Astrocyte of the cerebellum (primary cell): ENCODE measurements at regions not wholly inside any gene's neighbourhood (a gene's known extent, or its start where the extent isn't known, plus 50 kb on each side); places are given as distances from the start of the nearest gene placed in this dataset.
"Not testable (repeated sequence)": the region's sequence is repeated elsewhere in the genome, so short reads cannot be mapped to it uniquely, and the experiment has no call there.

Source experiments
- DNase-seq: peaks from one replicate; pipeline ENCODE4 v3.0.0-alpha.2; 2011; ENCODE audit warnings: low read depth
- H3K4me3 ChIP-seq: 2 replicates; pipeline ENCODE4 v1.5.1; 2011; ENCODE audit warnings: mild to moderate bottlenecking, low read depth, low read length, moderate library complexity
- CTCF ChIP-seq: IDR thresholded peaks from 2 replicates; pipeline ENCODE4 v1.5.1; 2012; ENCODE audit warnings: low read length, low read depth, moderate library complexity, mild to moderate bottlenecking; ENCODE audit errors: missing control alignments
- in situ Hi-C: cut with HindIII; loops from 2 replicates; pipeline ENCODE4 v1.10.0; 2017; ENCODE audit warnings: low sequenced_read_pairs

DNA sequence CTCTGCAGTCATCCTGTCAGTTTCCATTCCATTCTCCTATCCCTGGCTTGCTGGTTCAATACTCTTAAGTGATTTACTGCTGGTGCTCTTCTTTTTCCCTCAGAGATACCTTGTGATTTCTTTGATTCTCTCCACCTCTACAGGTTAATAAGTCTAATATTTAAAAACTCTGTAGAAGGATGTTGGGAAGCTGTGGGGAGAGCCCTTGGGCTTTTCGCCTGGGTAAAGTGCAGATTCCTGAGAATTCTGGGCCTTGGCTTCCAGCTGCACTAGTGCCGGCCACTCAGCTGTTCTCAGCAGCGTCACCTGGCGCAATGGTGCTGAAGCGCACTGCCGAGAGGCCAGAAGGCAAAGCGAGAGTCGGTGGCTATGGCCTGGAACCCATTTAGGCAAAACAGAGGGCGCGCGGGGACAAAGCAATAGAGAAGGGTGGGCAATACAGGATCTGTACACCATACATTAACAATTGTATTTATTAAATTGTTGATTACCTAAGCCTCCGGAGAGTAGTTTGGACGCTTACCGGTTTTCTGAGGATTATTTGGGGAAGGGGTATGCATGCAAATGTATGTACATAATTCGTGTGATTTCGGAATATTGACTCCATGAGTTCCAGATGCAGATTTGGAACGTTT, 130.3 kb downstream of the PPIAL4A start:
- DNase-seq, H3K4me3 ChIP-seq, in situ Hi-C loops: not testable (repeated sequence)
- TF ChIP-seq CTCF: peak; percentile 30

- peak overlapping the region; percentile 27 for H3K4me3 ChIP-seq
- peak; percentile 16 for DNase-seq
- in situ Hi-C loops: not testable (repeated sequence)
These were observed 131.0 kb downstream of the PPIAL4A start for GRCh38 chr1:121020350-121021236.

DNA sequence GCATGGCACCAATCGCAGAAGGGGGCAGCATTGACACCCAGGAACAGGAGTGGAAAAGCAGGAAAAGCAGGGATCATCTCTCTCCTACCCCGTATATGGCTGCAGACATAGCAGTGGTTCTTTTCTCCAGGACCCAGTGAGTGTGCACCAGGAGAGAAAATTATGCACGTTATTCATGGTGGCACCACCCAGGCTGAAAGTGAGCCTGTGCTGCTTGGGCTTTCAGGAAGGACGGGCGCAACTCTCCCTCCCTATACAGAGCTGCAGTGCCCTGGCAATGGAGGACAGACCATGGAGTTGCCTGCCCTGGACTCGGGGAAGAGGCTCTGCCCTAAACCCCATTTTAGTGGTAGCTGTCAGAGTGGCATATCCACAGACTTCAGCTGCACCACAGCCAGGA, 132.1 kb downstream of the PPIAL4A start:
- H3K4me3 ChIP-seq, DNase-seq, in situ Hi-C loops: not testable (repeated sequence)

DNA sequence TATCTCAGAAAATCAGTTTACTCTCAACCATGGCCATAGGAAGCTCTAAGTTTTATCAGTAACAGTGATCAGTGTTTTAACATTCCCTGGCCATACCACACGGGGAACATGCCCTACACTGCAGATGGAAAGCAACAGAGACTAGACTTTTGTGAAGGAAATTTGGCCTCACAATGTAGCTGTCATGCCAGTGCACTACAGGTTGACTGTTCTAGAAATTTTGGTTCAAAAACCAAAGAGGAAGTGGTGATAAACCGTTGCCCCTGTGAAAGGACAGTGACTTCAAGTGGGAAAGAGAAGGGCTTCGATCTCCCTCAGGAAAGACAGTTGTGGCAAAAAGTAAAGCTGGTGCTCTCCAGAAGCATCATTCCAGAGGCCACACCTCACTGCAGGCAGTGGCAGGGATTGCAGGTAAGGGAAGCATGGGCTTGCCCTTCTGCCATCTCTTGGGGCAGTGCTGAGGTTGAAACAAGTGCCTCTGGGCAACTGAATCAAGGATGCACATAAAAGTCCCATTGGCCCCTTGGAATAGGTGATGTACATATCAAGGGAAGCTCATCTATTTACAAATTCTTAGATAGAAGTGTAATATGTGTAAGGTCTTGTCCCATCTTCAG, 143.4 kb downstream of the PPIAL4A start:
- H3K4me3 ChIP-seq, DNase-seq, in situ Hi-C loops: not testable (repeated sequence)

GRCh38 chr1:121036792-121037191, 147.2 kb downstream of the PPIAL4A start:
- H3K4me3 ChIP-seq, DNase-seq, in situ Hi-C loops: not testable (repeated sequence)

GRCh38 chr1:121040974-121041373, 143.2 kb downstream of the FAM72B start:
- H3K4me3 ChIP-seq, in situ Hi-C loops, DNase-seq: not testable (repeated sequence)

- H3K4me3 ChIP-seq, DNase-seq, in situ Hi-C loops: not testable (repeated sequence)
These were observed 142.6 kb downstream of the FAM72B start for GRCh38 chr1:121041497-121041896.

DNA sequence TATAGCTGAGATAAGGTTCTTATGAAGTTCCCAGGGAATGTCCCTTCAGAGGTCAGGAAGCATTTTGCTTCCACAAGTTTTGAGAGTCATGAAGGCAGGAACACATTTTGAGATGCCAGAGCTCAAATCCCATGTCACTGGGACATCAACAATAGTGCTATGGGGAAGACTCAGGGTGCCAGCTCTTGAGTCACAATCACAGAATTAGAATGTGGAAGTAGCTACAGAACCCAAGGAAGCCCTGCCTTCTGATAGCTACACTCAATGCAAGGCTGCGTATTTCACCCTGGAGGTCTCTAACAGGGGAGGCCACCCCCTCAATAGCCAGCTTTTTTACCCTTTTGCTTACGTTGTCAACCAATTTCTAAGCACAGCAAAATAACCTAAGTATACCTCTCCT, 141.3 kb downstream of the FAM72B start:
- H3K4me3 ChIP-seq, DNase-seq, in situ Hi-C loops: not testable (repeated sequence)

DNA sequence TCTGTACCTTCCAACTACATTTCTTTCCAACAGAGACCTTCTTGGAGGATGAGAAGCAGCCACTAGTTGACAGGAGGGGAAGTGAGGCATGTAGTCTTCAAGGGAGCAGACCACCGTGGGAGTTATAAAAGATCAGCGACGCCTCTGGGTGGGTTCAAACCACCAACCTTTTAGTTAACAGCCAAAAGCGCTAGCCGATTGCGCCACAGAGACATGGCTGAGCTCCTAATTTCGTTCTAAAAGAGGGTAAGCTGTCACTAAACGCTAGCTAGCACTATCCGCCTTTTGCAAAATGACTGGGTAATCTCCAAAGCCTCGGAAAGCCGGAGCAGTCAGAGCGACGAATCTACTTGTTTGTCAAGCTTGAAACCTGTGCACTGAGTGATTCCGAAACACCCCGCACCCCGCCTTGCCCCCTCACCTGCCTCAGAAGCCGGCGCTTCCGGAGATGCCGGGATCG, 135.8 kb downstream of the FAM72B start:
- DNase-seq, H3K4me3 ChIP-seq, in situ Hi-C loops: not testable (repeated sequence)

DNA sequence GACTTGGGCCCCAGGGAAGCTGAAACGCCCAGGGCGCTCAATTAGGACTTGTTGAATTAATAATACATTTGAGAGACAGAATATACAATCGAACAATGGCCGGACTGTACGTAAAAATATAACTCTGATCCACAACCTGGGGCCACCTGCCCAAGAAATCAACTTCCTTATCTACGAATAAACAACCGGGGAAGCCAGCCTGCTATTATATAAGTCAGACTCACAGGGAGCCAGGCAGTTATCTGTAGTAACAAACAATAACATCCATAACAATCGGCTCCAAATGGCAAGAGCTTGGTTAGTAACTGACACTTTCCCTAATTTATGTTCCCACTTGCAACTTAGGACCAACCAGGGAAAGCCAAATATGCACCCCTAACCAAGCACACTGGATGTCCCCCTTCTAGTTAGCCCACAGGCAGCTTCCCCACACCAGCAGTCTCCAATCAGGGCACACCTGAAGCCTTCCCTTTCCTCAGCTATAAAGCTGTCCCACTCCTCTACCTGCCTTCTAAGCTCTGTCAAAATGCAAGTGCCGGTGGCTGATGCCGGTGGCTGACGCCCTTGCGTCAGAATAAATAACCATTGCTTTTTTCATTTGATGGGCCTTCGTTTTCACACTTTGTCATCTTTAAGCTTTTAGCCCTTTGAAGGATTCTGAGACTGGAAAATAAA, 135.2 kb downstream of the FAM72B start:
- in situ Hi-C loops, H3K4me3 ChIP-seq, DNase-seq: not testable (repeated sequence)

DNA sequence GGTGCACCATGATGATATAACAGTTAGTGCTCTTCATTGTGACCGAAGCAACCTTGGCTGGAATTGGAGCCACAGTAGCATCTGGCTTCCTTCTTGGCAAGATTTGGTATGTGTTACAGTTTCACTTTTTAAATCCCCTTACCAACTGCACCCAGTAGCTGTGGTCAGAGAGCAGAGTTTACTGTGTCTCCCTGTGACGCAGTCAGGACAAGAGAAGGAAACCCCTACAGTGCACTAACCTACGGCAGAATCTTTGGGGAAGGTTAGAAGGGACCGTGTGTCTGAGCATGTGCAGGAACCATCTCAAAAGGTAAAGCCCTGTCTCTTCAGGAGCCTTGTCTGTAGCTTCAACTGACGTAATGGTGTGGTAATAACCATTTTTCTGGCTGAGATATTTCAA, 134.0 kb downstream of the FAM72B start:
- DNase-seq, in situ Hi-C loops, H3K4me3 ChIP-seq: not testable (repeated sequence)

DNA sequence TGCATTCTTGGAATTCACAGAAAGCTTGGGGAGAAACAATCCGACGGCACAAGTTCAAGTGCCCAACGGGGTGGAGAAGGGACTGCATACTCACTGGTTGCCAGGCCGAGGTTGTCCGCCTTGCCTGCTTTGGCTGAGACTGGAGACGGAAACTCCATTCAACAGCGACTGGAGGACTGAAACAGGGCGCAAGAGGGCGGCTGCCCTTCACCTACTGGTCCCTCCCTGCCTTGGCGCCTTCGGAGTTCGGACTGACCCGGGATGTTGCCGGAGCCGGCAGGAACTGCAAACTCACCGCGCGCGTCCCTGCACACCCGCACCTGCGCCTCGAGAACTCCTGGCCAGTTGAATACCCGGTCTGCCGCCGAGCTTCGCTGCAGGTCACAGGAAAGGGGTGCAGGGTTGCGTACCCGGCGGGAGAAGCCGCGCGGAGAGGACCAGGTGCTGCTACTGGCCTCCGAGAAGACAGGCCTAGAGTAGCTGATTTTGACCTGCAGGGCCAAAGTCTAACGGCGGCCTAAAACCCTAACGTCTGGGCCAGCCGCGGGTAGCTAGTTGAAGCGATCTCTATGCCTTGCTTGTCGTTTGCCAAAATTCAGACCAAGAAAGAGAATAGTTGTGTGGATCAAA, 132.9 kb downstream of the FAM72B start:
- DNase-seq, H3K4me3 ChIP-seq, in situ Hi-C loops: not testable (repeated sequence)

DNA sequence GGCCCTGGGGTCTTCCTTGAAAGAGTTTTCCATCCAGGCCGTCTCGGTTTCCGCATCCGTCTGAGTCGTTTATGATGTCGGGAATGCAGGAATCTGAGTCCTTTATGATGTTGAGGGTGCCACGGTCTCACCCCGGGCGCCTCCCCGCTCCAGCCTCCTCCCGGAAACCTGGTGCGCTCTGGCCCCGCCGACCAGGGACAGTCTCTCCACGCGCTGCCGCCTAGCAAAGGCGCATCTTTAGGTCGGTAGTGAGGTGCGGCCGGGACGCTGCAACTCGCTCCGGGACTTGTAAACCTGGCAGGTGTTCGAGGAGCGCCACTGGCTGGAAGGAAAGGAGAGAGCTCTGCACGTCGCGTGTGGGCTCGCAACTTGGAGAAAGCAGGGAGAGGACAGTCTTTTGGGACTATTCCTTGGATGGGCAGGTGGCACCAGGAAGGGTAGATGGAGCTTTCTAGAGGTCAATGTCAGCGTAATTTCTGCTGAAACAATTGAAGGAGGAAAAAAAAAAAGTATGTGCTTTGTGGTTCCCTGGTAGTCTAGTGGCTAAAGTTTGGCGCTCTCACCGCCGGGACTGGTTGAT, 132.0 kb downstream of the FAM72B start:
- H3K4me3 ChIP-seq, DNase-seq, in situ Hi-C loops: not testable (repeated sequence)

DNA sequence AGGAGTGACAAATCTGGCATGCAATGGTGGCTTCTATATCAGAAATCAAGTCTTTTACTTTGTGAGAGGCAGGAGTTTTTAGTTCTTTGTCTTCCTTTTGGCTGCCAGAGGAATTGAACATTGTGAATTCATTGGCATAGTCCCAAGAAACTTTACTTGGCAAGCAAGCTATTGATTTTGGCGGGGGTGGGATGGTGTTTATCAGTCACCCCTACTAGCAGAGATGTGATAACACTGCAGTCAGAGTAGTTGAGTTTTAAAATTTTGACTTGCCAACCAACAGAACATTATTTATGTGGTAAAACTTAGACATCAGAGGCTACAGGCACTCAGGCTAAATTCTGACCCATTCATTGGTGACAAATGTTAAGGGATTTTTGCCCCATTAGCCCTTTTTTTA, 129.2 kb downstream of the FAM72B start:
- in situ Hi-C loops, H3K4me3 ChIP-seq, DNase-seq: not testable (repeated sequence)

DNA sequence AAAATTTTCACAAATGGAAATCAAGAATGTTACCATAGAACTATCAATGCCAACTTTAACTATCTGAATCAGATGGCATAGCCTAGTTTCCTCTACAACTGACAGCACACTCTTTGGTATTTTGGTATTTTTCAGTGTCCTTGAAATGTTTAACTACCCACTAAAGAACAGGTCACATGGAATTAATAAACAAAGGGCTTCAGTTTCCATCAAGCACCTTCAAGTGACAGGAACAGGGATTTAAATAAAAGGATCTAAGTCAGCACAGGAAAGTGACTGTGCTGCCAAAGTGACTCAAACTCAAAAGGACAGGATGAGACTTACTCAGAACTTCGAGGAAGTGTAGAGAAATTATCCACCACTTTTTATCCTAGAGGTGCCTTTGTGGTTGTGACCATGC, 117.2 kb downstream of the FAM72B start:
- DNase-seq, H3K4me3 ChIP-seq, in situ Hi-C loops: not testable (repeated sequence)
